Tibial artery (tissue), 4 donors: ENCODE measurements at regions not wholly inside any gene's neighbourhood (a gene's known extent, or its start where the extent isn't known, plus 50 kb on each side); places are given as distances from the start of the nearest gene placed in this dataset.

ENCODE experiments used
- DNase-seq, 2 donors: peaks; one replicate each; pipeline ENCODE4 v3.0.0-alpha.2; 2019
- H3K27ac ChIP-seq, 2 donors: fragments of 200-600 bp; sonication (generic) in 1 of 2; 1 replicate in 1 of 2; 2 replicates in 1 of 2; pipeline ENCODE4 v1.5.1; 2018 to 2019; ENCODE audit warnings: mild to moderate bottlenecking in 1 of 2
- H3K27me3 ChIP-seq, 2 donors: fragments of 200-600 bp; sonication (generic) in 1 of 2; one replicate each; pipeline versions ENCODE4 v1.5.1 to v1.6.0; 2016 to 2019
- H3K36me3 ChIP-seq, 3 donors: fragments of 200-600 bp; sonication (generic) in 2 of 3; one replicate each; pipeline ENCODE4 v1.5.1; 2016 to 2019; ENCODE audit warnings: mild to moderate bottlenecking in 2 of 3
- H3K4me1 ChIP-seq, 4 donors: fragments of 200-600 bp; sonication (generic) in 2 of 4; 1 replicate in 3 of 4; 2 replicates in 1 of 4; pipeline ENCODE4 v1.5.1; 2016 to 2019
- H3K4me3 ChIP-seq, 2 donors: fragments of 200-600 bp; sonication (generic) in 1 of 2; 1 replicate in 1 of 2; 2 replicates in 1 of 2; pipeline ENCODE4 v1.5.1; 2018 to 2019; ENCODE audit warnings: mild to moderate bottlenecking in 2 of 2
- H3K9me3 ChIP-seq, 3 donors: fragments of 200-600 bp; sonication (generic) in 1 of 3; one replicate each; pipeline ENCODE4 v1.5.1; 2016 to 2019
- intact Hi-C: fragments of 100-400 bp; cut with DNase I; formaldehyde crosslinking; loops from one replicate; pipeline ENCODE4 v1.15.0; 2023; ENCODE audit warnings: low total_unique reads
- TF ChIP-seq, protein P1 (sequence below), 2 experiments: fragments of 200-600 bp in 1 of 2; fragments of 450-650 bp in 1 of 2; IDR thresholded peaks; one replicate each; pipeline ENCODE4 v1.5.1; 2017 to 2019; ENCODE audit warnings: antibody characterized with exemption in 2 of 2, mild to moderate bottlenecking in 1 of 2, moderate library complexity in 1 of 2

DNA sequence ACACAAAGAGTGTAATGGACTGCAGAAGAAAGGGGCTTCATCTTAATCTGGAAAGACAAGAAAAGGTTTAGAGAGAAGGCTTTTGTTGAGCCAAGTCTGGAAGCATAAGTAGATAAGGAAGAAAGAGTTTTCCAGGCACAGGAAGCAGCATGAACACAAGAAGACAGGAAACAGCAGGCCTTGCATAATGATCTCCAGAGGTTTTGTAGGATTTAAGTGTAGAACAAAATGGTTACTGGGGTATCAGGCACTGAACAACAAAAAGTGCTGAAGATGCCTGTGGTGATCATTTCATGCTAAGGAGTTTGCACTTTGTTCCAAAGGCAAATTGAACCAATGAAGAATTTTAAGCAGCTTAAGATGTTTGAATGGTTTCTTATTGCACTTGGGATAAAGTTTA, 281.6 kb upstream of the TANK start:
- intact Hi-C loops: no loop called here
- TF ChIP-seq, protein P1, sequence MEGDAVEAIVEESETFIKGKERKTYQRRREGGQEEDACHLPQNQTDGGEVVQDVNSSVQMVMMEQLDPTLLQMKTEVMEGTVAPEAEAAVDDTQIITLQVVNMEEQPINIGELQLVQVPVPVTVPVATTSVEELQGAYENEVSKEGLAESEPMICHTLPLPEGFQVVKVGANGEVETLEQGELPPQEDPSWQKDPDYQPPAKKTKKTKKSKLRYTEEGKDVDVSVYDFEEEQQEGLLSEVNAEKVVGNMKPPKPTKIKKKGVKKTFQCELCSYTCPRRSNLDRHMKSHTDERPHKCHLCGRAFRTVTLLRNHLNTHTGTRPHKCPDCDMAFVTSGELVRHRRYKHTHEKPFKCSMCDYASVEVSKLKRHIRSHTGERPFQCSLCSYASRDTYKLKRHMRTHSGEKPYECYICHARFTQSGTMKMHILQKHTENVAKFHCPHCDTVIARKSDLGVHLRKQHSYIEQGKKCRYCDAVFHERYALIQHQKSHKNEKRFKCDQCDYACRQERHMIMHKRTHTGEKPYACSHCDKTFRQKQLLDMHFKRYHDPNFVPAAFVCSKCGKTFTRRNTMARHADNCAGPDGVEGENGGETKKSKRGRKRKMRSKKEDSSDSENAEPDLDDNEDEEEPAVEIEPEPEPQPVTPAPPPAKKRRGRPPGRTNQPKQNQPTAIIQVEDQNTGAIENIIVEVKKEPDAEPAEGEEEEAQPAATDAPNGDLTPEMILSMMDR (IDR thresholded peaks at IDR 0.05): no peak
- H3K27ac ChIP-seq: no peak overlapping the region
- H3K4me3 ChIP-seq: no peak overlapping the region
- no peak for DNase-seq
- no peaks in the 10 kb centered on the region for H3K27me3 ChIP-seq
- H3K4me1 ChIP-seq: no peaks in the 10 kb centered on the region
- no peaks in the 10 kb centered on the region for H3K9me3 ChIP-seq
- no peaks in the 10 kb centered on the region for H3K36me3 ChIP-seq

DNA sequence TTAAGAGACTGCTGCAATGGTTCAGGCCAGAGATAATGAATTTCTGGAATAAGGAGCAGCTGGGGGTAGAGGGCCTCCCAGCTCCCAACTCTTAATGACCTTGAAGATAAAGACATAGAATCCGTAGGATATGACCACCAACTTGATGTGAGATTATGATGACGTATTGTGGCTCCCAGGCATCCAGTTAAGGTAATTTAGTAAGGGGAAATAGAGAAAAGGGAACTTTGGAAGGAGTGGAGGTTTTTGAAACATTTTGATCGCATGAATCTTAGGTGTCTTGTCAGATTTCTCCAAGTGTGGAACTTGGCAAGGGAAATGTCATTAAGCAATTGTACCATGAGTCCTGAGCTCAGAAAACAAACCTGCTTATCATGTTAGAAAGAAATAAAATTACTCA, 277.3 kb upstream of the TANK start:
- no peaks in the 10 kb centered on the region for H3K27me3 ChIP-seq
- intact Hi-C loops: no loop called here
- H3K4me1 ChIP-seq: no peaks in the 10 kb centered on the region
- H3K4me3 ChIP-seq: no peak overlapping the region
- H3K27ac ChIP-seq: no peak overlapping the region
- no peak for DNase-seq
- no peaks in the 10 kb centered on the region for H3K36me3 ChIP-seq
- TF ChIP-seq, protein P1 (IDR thresholded peaks at IDR 0.05): no peak
- no peaks in the 10 kb centered on the region for H3K9me3 ChIP-seq

DNA sequence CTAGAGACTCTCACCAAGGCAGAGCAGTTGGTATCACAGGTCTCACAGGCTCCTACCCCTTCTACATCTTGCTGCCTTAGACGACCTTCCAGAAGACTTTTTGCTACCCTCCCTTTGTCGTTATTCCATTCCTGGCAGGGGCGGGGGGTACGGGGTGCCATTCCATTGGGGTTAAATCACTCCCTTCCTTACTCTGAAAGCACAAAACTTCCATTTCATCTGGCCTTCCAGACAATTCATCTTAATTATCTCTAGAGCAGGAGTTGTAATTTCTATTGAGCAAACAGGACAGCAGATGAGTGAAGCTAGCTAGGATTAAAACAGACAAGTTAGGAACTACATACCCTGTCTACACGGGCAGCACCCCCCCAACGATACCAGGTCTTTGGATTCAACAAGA, 276.2 kb upstream of the TANK start:
- no peak for DNase-seq
- intact Hi-C loops: no loop called here
- H3K36me3 ChIP-seq: no peaks in the 10 kb centered on the region
- H3K4me3 ChIP-seq: no peak overlapping the region
- no peaks in the 10 kb centered on the region for H3K9me3 ChIP-seq
- H3K27me3 ChIP-seq: no peaks in the 10 kb centered on the region
- H3K27ac ChIP-seq: no peak overlapping the region
- no peaks in the 10 kb centered on the region for H3K4me1 ChIP-seq
- TF ChIP-seq, protein P1 (IDR thresholded peaks at IDR 0.05): no peak

DNA sequence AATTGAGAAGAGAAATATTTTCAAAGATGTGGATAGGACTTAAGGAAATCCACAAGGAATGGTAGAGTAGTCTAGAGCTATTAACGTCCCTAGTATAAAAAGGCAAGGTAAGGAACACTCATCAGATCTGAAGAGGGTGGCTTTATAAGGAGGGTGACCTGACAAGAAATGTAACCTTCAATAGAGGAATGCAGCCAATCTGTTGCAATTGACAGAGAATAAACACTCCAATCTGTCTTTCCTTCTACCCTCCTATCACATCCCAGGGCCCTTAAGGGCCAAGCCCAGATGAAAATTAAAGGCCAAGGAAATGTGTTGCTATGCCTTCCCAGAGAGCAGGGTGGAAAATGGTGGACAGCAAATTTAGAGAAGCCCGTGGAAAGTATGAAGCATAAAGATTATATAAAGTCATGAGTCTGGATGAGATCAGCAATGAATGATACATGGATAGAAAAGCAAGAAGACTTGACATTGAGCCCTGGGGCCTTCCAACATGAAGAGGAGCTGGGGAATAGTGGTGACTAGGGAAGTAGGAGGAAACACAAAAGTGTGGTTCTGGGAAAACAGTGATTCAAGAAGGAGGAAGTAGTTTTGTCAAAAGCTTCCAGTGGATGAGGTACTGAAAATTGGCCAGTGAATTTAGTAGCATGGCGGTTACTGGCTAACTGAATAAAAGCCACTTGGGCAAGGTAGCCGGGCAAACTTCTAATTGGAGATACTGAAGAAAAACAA, 270.6 kb upstream of the TANK start:
- no peak for DNase-seq
- Histone ChIP-seq H3K27me3 (no peaks in the 10 kb centered on the region), H3K27ac (no peak overlapping the region)

DNA sequence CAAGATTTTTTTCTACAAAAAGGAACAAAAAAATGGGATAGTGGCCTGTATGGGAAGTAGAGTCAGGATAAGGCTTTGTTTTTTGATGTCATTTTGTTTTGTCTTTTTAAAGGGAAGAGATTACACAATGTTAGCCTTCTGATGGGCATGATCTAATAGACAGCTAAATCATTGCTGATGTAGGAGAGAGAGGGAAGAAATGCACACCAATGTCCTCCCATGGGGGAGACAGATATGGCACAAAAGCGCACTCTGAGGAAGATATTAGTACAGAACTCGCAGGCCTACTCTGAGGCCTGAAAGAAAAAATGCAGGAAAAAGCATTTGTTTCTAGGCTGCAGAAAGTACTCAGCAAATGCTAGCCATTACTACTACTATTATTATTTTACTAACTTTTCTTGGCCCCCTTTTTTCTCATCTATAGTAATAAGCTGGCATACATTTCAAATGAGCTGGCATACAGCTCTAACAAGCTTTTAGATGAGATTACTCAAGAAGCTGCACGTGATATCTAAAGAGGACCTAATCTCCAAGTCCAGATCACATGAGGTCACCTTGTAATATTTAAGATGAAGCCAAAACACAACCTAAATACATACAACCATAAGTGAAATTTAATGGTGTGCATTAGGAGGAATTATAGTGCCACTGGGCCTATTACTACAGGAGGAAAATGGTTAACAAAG, 269.4 kb upstream of the TANK start:
- no peaks in the 10 kb centered on the region for H3K27me3 ChIP-seq
- intact Hi-C loops: no loop called here
- TF ChIP-seq, protein P1 (IDR thresholded peaks at IDR 0.05): no peak
- no peaks in the 10 kb centered on the region for H3K36me3 ChIP-seq
- H3K9me3 ChIP-seq: no peaks in the 10 kb centered on the region
- no peak overlapping the region for H3K27ac ChIP-seq
- H3K4me1 ChIP-seq: no peaks in the 10 kb centered on the region
- DNase-seq: no peak
- no peak overlapping the region for H3K4me3 ChIP-seq

More for the DNA sequence above, 270.6 kb upstream of the TANK start:
- intact Hi-C loops: no loop called here
- Histone ChIP-seq H3K4me3 (no peak overlapping the region), H3K4me1 (no peaks in the 10 kb centered on the region), H3K9me3 (no peaks in the 10 kb centered on the region), H3K36me3 (no peaks in the 10 kb centered on the region)
- TF ChIP-seq, protein P1 (IDR thresholded peaks at IDR 0.05): no peak
